SU-DHL-6 (cell line): ENCODE measurements at regions not wholly inside any gene's neighbourhood (a gene's known extent, or its start where the extent isn't known, plus 50 kb on each side); places are given as distances from the start of the nearest gene placed in this dataset.

Experiments used
- H2AFZ ChIP-seq: fragments of 200-600 bp; sonication (generic); 2 replicates; pipeline ENCODE4 v1.6.1; 2014; ENCODE audit warnings: low read depth, mild to moderate bottlenecking, moderate library complexity, mixed read lengths, antibody characterized with exemption, low read length; ENCODE audit not compliant: severe bottlenecking
- H3F3A ChIP-seq: fragments of 200-600 bp; shearing (Covaris generic); 2 replicates; pipeline ENCODE4 v1.6.0; 2016; ENCODE audit warnings: antibody characterized with exemption, mild to moderate bottlenecking; ENCODE audit not compliant: insufficient read depth
- H3K27ac ChIP-seq: fragments of 200-600 bp; sonication (generic); 2 replicates; pipeline ENCODE4 v1.5.1; 2016; ENCODE audit warnings: low read depth, mild to moderate bottlenecking, low read length, moderate library complexity, mixed read lengths
- H3K27me3 ChIP-seq: fragments of 200-600 bp; sonication (generic), shearing (Covaris generic); 2 replicates; pipeline ENCODE4 v1.6.0; 2014; ENCODE audit warnings: mild to moderate bottlenecking, low read length
- H3K36me3 ChIP-seq: fragments of 200-600 bp; sonication (generic); 2 replicates; pipeline ENCODE4 v1.6.1; 2014; ENCODE audit warnings: mild to moderate bottlenecking, low read length, mixed read lengths
- H3K4me2 ChIP-seq: fragments of 300-600, 200-600 bp; shearing (Covaris generic), sonication (generic); 2 replicates; pipeline ENCODE4 v1.6.0; 2014; ENCODE audit warnings: low read length, low read depth, mild to moderate bottlenecking; ENCODE audit not compliant: poor library complexity, severe bottlenecking
- H3K4me3 ChIP-seq: fragments of 200-600 bp; sonication (generic); 2 replicates; pipeline ENCODE4 v1.5.1; 2014; ENCODE audit warnings: antibody characterized with exemption, low read length, mild to moderate bottlenecking, mixed read lengths; ENCODE audit not compliant: insufficient read depth, poor library complexity, severe bottlenecking
- H3K79me2 ChIP-seq: fragments of 200-600 bp; sonication (generic); 2 replicates; pipeline ENCODE4 v1.6.1; 2014; ENCODE audit warnings: mild to moderate bottlenecking, low read length, moderate library complexity; ENCODE audit not compliant: insufficient read depth
- H3K9ac ChIP-seq: fragments of 200-600 bp; sonication (generic); 2 replicates; pipeline ENCODE4 v1.7.0; 2014; ENCODE audit warnings: mild to moderate bottlenecking, low read length
- H3K9me2 ChIP-seq: fragments of 200-600 bp; sonication (generic); replicated peaks from 2 replicates; pipeline ENCODE4 v1.6.1; 2014; ENCODE audit warnings: low read length; ENCODE audit not compliant: insufficient read depth
- H3K9me3 ChIP-seq: fragments of 200-600 bp; sonication (generic); 2 replicates; pipeline ENCODE4 v1.6.1; 2014; ENCODE audit warnings: low read length, mixed read lengths; ENCODE audit not compliant: insufficient read depth
- H4K20me1 ChIP-seq: fragments of 200-600 bp; sonication (generic); 2 replicates; pipeline ENCODE4 v1.6.1; 2014; ENCODE audit warnings: low read depth, mild to moderate bottlenecking, antibody characterized with exemption, low read length, moderate library complexity, mixed read lengths
- CTCF ChIP-seq: fragments of 200-600 bp; sonication (generic); IDR thresholded peaks from one replicate; pipeline ENCODE4 v1.5.1; 2017; ENCODE audit warnings: antibody characterized with exemption, mild to moderate bottlenecking, low read length, moderate library complexity; ENCODE audit not compliant: insufficient read depth, poor library complexity, severe bottlenecking
- EZH2phosphoT487 ChIP-seq: fragments of 200-600 bp; sonication (generic), shearing (Covaris generic); conservative IDR thresholded peaks from 2 replicates; pipeline ENCODE4 v1.6.1; 2018; ENCODE audit warnings: mild to moderate bottlenecking, antibody characterized with exemption, low read length, moderate library complexity, mixed read lengths

- no peaks in the 10 kb centered on the region for H3K79me2 ChIP-seq
- H2AFZ ChIP-seq, result no peak overlapping the region
- H3F3A ChIP-seq, result no peaks in the 10 kb centered on the region
- H3K9me2 ChIP-seq, result no peaks in the 10 kb centered on the region
- no peak overlapping the region for H3K4me3 ChIP-seq
- H3K36me3 ChIP-seq, result no peaks in the 10 kb centered on the region
- no peaks in the 10 kb centered on the region for H4K20me1 ChIP-seq
- H3K27me3 ChIP-seq, result no peaks in the 10 kb centered on the region
- no peak overlapping the region for H3K27ac ChIP-seq
- H3K9me3 ChIP-seq, result no peaks in the 10 kb centered on the region
- TF ChIP-seq EZH2phosphoT487, result no peak
- no peak overlapping the region for H3K9ac ChIP-seq
- no peak overlapping the region for H3K4me2 ChIP-seq
Measured at GRCh38 chr5:92126182-92126581, 743.1 kb upstream of the ARRDC3 start.

GRCh38 chr5:92119110-92119509 is 736.0 kb upstream of the ARRDC3 start:
- Histone ChIP-seq H3K4me3 (no peak overlapping the region), H3F3A (no peaks in the 10 kb centered on the region)

GRCh38 chr5:92106808-92107207 is 723.7 kb upstream of the ARRDC3 start:
- no peak overlapping the region for H3K4me2 ChIP-seq

More at GRCh38 chr5:92119110-92119509, 736.0 kb upstream of the ARRDC3 start:
- H3K9me3 ChIP-seq, result no peaks in the 10 kb centered on the region
- no peaks in the 10 kb centered on the region for H3K79me2 ChIP-seq
- H2AFZ ChIP-seq, result no peak overlapping the region
- TF ChIP-seq EZH2phosphoT487 (no peak), CTCF (no peak)
- H3K9me2 ChIP-seq, result no peaks in the 10 kb centered on the region
- no peak overlapping the region for H3K9ac ChIP-seq
- no peaks in the 10 kb centered on the region for H3K27me3 ChIP-seq
- H3K27ac ChIP-seq, result no peak overlapping the region
- H4K20me1 ChIP-seq, result no peaks in the 10 kb centered on the region
- H3K36me3 ChIP-seq, result no peaks in the 10 kb centered on the region
- no peak overlapping the region for H3K4me2 ChIP-seq

GRCh38 chr5:92104126-92104525 is 721.0 kb upstream of the ARRDC3 start:
- Histone ChIP-seq H3K79me2 (no peaks in the 10 kb centered on the region), H3K9me3 (no peaks in the 10 kb centered on the region), H3K36me3 (no peaks in the 10 kb centered on the region), H2AFZ (no peak overlapping the region), H3K4me3 (no peak overlapping the region), H3K27me3 (no peaks in the 10 kb centered on the region), H4K20me1 (no peaks in the 10 kb centered on the region), H3K9me2 (no peaks in the 10 kb centered on the region), H3K4me2 (no peak overlapping the region), H3F3A (no peaks in the 10 kb centered on the region), H3K9ac (no peak overlapping the region), H3K27ac (no peak overlapping the region)
- TF ChIP-seq EZH2phosphoT487 (no peak), CTCF (no peak)

More at GRCh38 chr5:92106808-92107207, 723.7 kb upstream of the ARRDC3 start:
- H3K9me3 ChIP-seq, result no peaks in the 10 kb centered on the region
- H3F3A ChIP-seq, result no peaks in the 10 kb centered on the region
- no peak overlapping the region for H3K27ac ChIP-seq
- no peaks in the 10 kb centered on the region for H3K36me3 ChIP-seq
- no peaks in the 10 kb centered on the region for H3K9me2 ChIP-seq
- H2AFZ ChIP-seq, result no peak overlapping the region
- no peaks in the 10 kb centered on the region for H3K79me2 ChIP-seq
- no peak for TF ChIP-seq CTCF
- no peak for TF ChIP-seq EZH2phosphoT487
- no peaks in the 10 kb centered on the region for H3K27me3 ChIP-seq
- no peak overlapping the region for H3K9ac ChIP-seq
- no peak overlapping the region for H3K4me3 ChIP-seq
- no peaks in the 10 kb centered on the region for H4K20me1 ChIP-seq
